Sigmoid colon (tissue), 6 donors: ENCODE measurements at regions not wholly inside any gene's neighbourhood (a gene's known extent, or its start where the extent isn't known, plus 50 kb on each side); places are given as distances from the start of the nearest gene placed in this dataset.
"Not testable (repeated sequence)": the region's sequence is repeated elsewhere in the genome, so short reads cannot be mapped to it uniquely, and the experiment has no call there.

Experiments used
- DNase-seq: peaks from one replicate; pipeline ENCODE4 v3.0.0-alpha.2; 2019
- H3K27ac ChIP-seq, 4 donors: fragments of 200-600 bp; sonication (generic); one replicate each; pipeline ENCODE4 v1.5.1; 2016 to 2019; ENCODE audit warnings: mild to moderate bottlenecking in 1 of 4
- H3K27me3 ChIP-seq, 3 donors: fragments of 200-600 bp; sonication (generic); one replicate each; pipeline ENCODE4 v1.5.1; 2019; ENCODE audit warnings: mild to moderate bottlenecking in 1 of 3
- H3K36me3 ChIP-seq, 4 donors: fragments of 200-600 bp; sonication (generic); one replicate each; pipeline ENCODE4 v1.5.1; 2016 to 2019
- H3K4me1 ChIP-seq, 4 donors: fragments of 200-600 bp; sonication (generic); one replicate each; pipeline ENCODE4 v1.5.1; 2017 to 2019
- H3K4me3 ChIP-seq, 4 donors: fragments of 200-600 bp; sonication (generic); one replicate each; pipeline ENCODE4 v1.5.1; 2017 to 2019; ENCODE audit warnings: mild to moderate bottlenecking in 2 of 4, moderate library complexity in 1 of 4
- H3K9me3 ChIP-seq, 4 donors: fragments of 200-600 bp in 3 of 4; sonication (generic) in 3 of 4; one replicate each; pipeline versions ENCODE4 v1.5.1 to v1.6.1; 2013 to 2019
- CTCF ChIP-seq, 4 experiments: fragments of 450-650 bp in 3 of 4; fragments of 200-600 bp in 1 of 4; IDR thresholded peaks; one replicate each; pipeline ENCODE4 v1.5.1; 2016 to 2019; ENCODE audit warnings: antibody characterized with exemption in 4 of 4, mild to moderate bottlenecking in 3 of 4, moderate library complexity in 2 of 4
- EP300 ChIP-seq, 4 donors: sonication (generic); formaldehyde crosslinking; IDR thresholded peaks; one replicate each; pipeline ENCODE4 v1.6.1; 2017; ENCODE audit warnings: antibody characterized with exemption in 4 of 4
- POLR2A ChIP-seq, 2 donors: fragments of 450-650 bp; IDR thresholded peaks; one replicate each; pipeline ENCODE4 v1.6.1; 2016; ENCODE audit warnings: antibody characterized with exemption in 2 of 2, mild to moderate bottlenecking in 2 of 2, moderate library complexity in 2 of 2
- POLR2AphosphoS5 ChIP-seq, 4 donors: sonication (generic); formaldehyde crosslinking; IDR thresholded peaks; one replicate each; pipeline ENCODE4 v1.6.1; 2017; ENCODE audit warnings: antibody characterized with exemption in 4 of 4
- WGBS, 2 donors: extraction: QIAGEN DNeasy Blood & Tissue Kit; methylation state at CpG; one replicate each; pipeline ENCODE4 v1.1.7; 2013; 5-methylcytosine and 5-hydroxymethylcytosine counted together
- intact Hi-C: fragments of 100-400 bp; cut with DNase I; formaldehyde crosslinking; loops from one replicate; pipeline ENCODE4 v1.15.1; 2023
- donor health status: healthy with polysubstance abuse.
- donor health status: healthy.

- TF ChIP-seq POLR2AphosphoS5 (IDR thresholded peaks at IDR 0.05): no peak
- TF ChIP-seq CTCF (IDR thresholded peaks at IDR 0.05): no peak
- TF ChIP-seq EP300 (IDR thresholded peaks at IDR 0.05): no peak
- no peak for TF ChIP-seq POLR2A (IDR thresholded peaks at IDR 0.05)
- H3K27ac ChIP-seq: no peak overlapping the region
- no peak for DNase-seq
- H3K4me1 ChIP-seq: no peaks in the 10 kb centered on the region
- no peaks in the 10 kb centered on the region for H3K9me3 ChIP-seq
- intact Hi-C loops: no loop called here
- WGBS, 2 donors: 89 to 93% methylated on average over 6 of the region's 6 CpGs
- H3K4me3 ChIP-seq: no peak overlapping the region
- no peaks in the 10 kb centered on the region for H3K27me3 ChIP-seq
- H3K36me3 ChIP-seq: no peaks in the 10 kb centered on the region
These were observed 148.4 kb upstream of the MAP3K1 start for GRCh38 chr5:56666901-56667300.

- intact Hi-C loops, H3K36me3 ChIP-seq, H3K27ac ChIP-seq, H3K4me1 ChIP-seq, H3K4me3 ChIP-seq, H3K27me3 ChIP-seq, DNase-seq, H3K9me3 ChIP-seq: not testable (repeated sequence)
- WGBS, 2 donors: 74 to 75% methylated on average over 3 of the region's 3 CpGs
These were observed 150.2 kb upstream of the MAP3K1 start for GRCh38 chr5:56665117-56665516.

GRCh38 chr5:56664025-56664424 is 151.3 kb upstream of the MAP3K1 start:
- H3K27me3 ChIP-seq: no peaks in the 10 kb centered on the region
- intact Hi-C loops: no loop called here
- H3K36me3 ChIP-seq: no peaks in the 10 kb centered on the region
- H3K9me3 ChIP-seq: no peaks in the 10 kb centered on the region
- no peak overlapping the region for H3K4me3 ChIP-seq
- WGBS, 2 donors: 88 to 94% methylated on average over 1 of the region's 1 CpG
- H3K27ac ChIP-seq: no peak overlapping the region
- no peaks in the 10 kb centered on the region for H3K4me1 ChIP-seq
- no peak for TF ChIP-seq POLR2AphosphoS5 (IDR thresholded peaks at IDR 0.05)
- TF ChIP-seq POLR2A (IDR thresholded peaks at IDR 0.05): no peak
- no peak for TF ChIP-seq EP300 (IDR thresholded peaks at IDR 0.05)
- no peak for TF ChIP-seq CTCF (IDR thresholded peaks at IDR 0.05)
- no peak for DNase-seq

- no peak for DNase-seq
- intact Hi-C loops: no loop called here
- Histone ChIP-seq H3K9me3 (no peaks in the 10 kb centered on the region), H3K27me3 (no peaks in the 10 kb centered on the region), H3K36me3 (no peaks in the 10 kb centered on the region), H3K4me1 (no peaks in the 10 kb centered on the region), H3K27ac (no peak overlapping the region), H3K4me3 (no peak overlapping the region)
- TF ChIP-seq POLR2AphosphoS5 (IDR thresholded peaks at IDR 0.05) (no peak), POLR2A (IDR thresholded peaks at IDR 0.05) (no peak), EP300 (IDR thresholded peaks at IDR 0.05) (no peak), CTCF (IDR thresholded peaks at IDR 0.05) (no peak)
- whole genome bisulfite sequencing, 2 donors: 85 to 93% methylated on average over 4 of the region's 4 CpGs
These were observed 151.8 kb upstream of the MAP3K1 start for GRCh38 chr5:56663523-56663922.

GRCh38 chr5:56662893-56663292 is 152.5 kb upstream of the MAP3K1 start:
- no peak for TF ChIP-seq POLR2A (IDR thresholded peaks at IDR 0.05)
- TF ChIP-seq CTCF (IDR thresholded peaks at IDR 0.05): no peak
- TF ChIP-seq EP300 (IDR thresholded peaks at IDR 0.05): no peak
- TF ChIP-seq POLR2AphosphoS5 (IDR thresholded peaks at IDR 0.05): no peak
- no peak overlapping the region for H3K27ac ChIP-seq
- H3K4me3 ChIP-seq: no peak overlapping the region
- intact Hi-C loops: no loop called here
- H3K9me3 ChIP-seq: no peaks in the 10 kb centered on the region
- no peak for DNase-seq
- H3K36me3 ChIP-seq: no peaks in the 10 kb centered on the region
- no peaks in the 10 kb centered on the region for H3K4me1 ChIP-seq
- no peaks in the 10 kb centered on the region for H3K27me3 ChIP-seq
- 65 to 83% methylated on average over 3 of the region's 3 CpGs for WGBS, 2 donors
